NCI-H2029 (cell line): ENCODE measurements at regions not wholly inside any gene's neighbourhood (a gene's known extent, or its start where the extent isn't known, plus 50 kb on each side); places are given as distances from the start of the nearest gene placed in this dataset.

Source experiments
- DNase-seq: peaks from one replicate; lab custom pipeline; 2025; lab: John Stamatoyannopoulos, UW

GRCh38 chr4:184879271-184879670 is 53.5 kb upstream of the ACSL1 start:
- no peak for DNase-seq

- DNase-seq: no peak
These were observed 56.5 kb upstream of the ACSL1 start for GRCh38 chr4:184882276-184882675.

- no peak for DNase-seq
These were observed 57.3 kb upstream of the ACSL1 start for GRCh38 chr4:184883024-184883423.

- DNase-seq: no peak
These were observed 59.1 kb upstream of the ACSL1 start for GRCh38 chr4:184884883-184885282.

- no peak for DNase-seq
These were observed 59.8 kb upstream of the ACSL1 start for GRCh38 chr4:184885602-184886001.

GRCh38 chr4:184887333-184887732 is 61.6 kb upstream of the ACSL1 start:
- no peak for DNase-seq

GRCh38 chr4:184887947-184888346 is 62.2 kb upstream of the ACSL1 start:
- DNase-seq: no peak

GRCh38 chr4:184889666-184890335 is 64.0 kb upstream of the ACSL1 start:
- DNase-seq: no peak

GRCh38 chr4:184890499-184890898 is 64.7 kb upstream of the ACSL1 start:
- DNase-seq: no peak

GRCh38 chr4:184891816-184892397 is 66.1 kb upstream of the ACSL1 start:
- no peak for DNase-seq

- DNase-seq: no peak
These were observed 67.2 kb upstream of the ACSL1 start for GRCh38 chr4:184892999-184893398.

- DNase-seq: no peak
These were observed 68.2 kb upstream of the ACSL1 start for GRCh38 chr4:184893801-184894571.

GRCh38 chr4:184895012-184895695 is 69.4 kb upstream of the ACSL1 start:
- DNase-seq: no peak

- no peak for DNase-seq
These were observed 71.3 kb upstream of the ACSL1 start for GRCh38 chr4:184896868-184897715.

- no peak for DNase-seq
These were observed 72.1 kb upstream of the ACSL1 start for GRCh38 chr4:184897895-184898294.

GRCh38 chr4:184898793-184899192 is 73.0 kb upstream of the ACSL1 start:
- DNase-seq: no peak

- no peak for DNase-seq
These were observed 73.7 kb upstream of the ACSL1 start for GRCh38 chr4:184899261-184900134.

GRCh38 chr4:184900184-184900583 is 74.4 kb upstream of the ACSL1 start:
- no peak for DNase-seq

- DNase-seq: no peak
These were observed 76.8 kb upstream of the ACSL1 start for GRCh38 chr4:184902550-184902949.

- no peak for DNase-seq
These were observed 80.8 kb upstream of the ACSL1 start for GRCh38 chr4:184906480-184907097.
